ENCODE measurements at regions not wholly inside any gene's neighbourhood (a gene's known extent, or its start where the extent isn't known, plus 50 kb on each side); places are given as distances from the start of the nearest gene placed in this dataset.

- DNase-seq (peak in 4 of 5 donors; percentile 27 to 74 (median 52)), ATAC-seq (peak; percentile 79 to 90 (median 82))
- Histone ChIP-seq H3K9me3 (no peaks in the 10 kb centered on the region), H3K27ac (peak overlapping the region; percentile 43 to 87 (median 77)), H3K27me3 (no peaks in the 10 kb centered on the region), H3K4me1 (peaks cover 0 to 39% (median 19%) of the 10 kb centered on the region in 12 donors), H3K4me3 (no peak overlapping the region), H3K36me3 (no peaks in the 10 kb centered on the region)
- 44 to 67% (median 49%) methylated on average over 15 to 17 of the region's 17 CpGs for WGBS, 4 donors
- intact Hi-C loops (cut with DNase I) = loop anchor here in 5 of 10 donors (5.0 to 10.0 kb wide), 3 partner anchors 146 to 352 kb away; no protein-coding TSS in a partner anchor
- no peak for TF ChIP-seq POLR2A (IDR thresholded peaks at IDR 0.05)
- TF ChIP-seq, protein P1, sequence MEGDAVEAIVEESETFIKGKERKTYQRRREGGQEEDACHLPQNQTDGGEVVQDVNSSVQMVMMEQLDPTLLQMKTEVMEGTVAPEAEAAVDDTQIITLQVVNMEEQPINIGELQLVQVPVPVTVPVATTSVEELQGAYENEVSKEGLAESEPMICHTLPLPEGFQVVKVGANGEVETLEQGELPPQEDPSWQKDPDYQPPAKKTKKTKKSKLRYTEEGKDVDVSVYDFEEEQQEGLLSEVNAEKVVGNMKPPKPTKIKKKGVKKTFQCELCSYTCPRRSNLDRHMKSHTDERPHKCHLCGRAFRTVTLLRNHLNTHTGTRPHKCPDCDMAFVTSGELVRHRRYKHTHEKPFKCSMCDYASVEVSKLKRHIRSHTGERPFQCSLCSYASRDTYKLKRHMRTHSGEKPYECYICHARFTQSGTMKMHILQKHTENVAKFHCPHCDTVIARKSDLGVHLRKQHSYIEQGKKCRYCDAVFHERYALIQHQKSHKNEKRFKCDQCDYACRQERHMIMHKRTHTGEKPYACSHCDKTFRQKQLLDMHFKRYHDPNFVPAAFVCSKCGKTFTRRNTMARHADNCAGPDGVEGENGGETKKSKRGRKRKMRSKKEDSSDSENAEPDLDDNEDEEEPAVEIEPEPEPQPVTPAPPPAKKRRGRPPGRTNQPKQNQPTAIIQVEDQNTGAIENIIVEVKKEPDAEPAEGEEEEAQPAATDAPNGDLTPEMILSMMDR (IDR thresholded peaks at IDR 0.05) = no peak
Measured at GRCh38 chr6:6892744-6893583, 214.8 kb upstream of the RREB1 start.

GRCh38 chr6:6893701-6894100 lies 214.1 kb upstream of the RREB1 start:
- intact Hi-C loops (cut with DNase I) = loop anchor here in 5 of 10 donors (5.0 to 10.0 kb wide), 3 partner anchors 146 to 351 kb away; no protein-coding TSS in a partner anchor

DNA sequence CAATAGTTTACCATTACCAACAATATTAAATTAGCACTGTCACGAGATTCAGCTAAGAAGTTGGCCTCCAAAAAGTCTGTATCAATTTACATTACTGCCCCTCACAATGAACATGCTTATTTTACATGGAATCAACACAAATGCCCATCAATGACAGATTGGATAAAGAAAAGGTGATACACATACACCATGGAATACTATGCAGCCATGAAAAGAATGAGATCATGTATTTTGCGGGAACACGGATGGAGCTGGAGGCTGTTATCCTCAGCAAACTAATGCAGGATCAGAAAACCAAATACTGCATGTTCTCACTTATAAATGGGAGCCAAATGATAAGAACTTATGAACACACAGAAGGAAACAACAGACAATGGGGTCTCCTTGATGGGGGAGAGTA lies 211.8 kb upstream of the RREB1 start:
- no peaks in the 10 kb centered on the region for H3K27me3 ChIP-seq
- intact Hi-C loops (cut with DNase I) = loop anchor here in 2 of 10 donors (10.0 kb wide), 2 partner anchors 161 to 349 kb away; no protein-coding TSS in a partner anchor
- no peak overlapping the region for H3K27ac ChIP-seq
- H3K36me3 ChIP-seq = no peaks in the 10 kb centered on the region
- WGBS, 4 donors = 95 to 100% (median 97%) methylated on average over 3 of the region's 3 CpGs
- no peak for ATAC-seq
- H3K9me3 ChIP-seq = no peaks in the 10 kb centered on the region
- no peak for DNase-seq
- TF ChIP-seq POLR2A (IDR thresholded peaks at IDR 0.05) = no peak
- TF ChIP-seq, protein P1 (IDR thresholded peaks at IDR 0.05) = no peak
- peaks cover 0 to 30% (median 16%) of the 10 kb centered on the region in 12 donors for H3K4me1 ChIP-seq
- H3K4me3 ChIP-seq = no peak overlapping the region

More at GRCh38 chr6:6893701-6894100, 214.1 kb upstream of the RREB1 start:
- H3K4me3 ChIP-seq = no peak overlapping the region
- H3K4me1 ChIP-seq = peaks cover 0 to 39% (median 19%) of the 10 kb centered on the region in 12 donors
- 76 to 86% (median 82%) methylated on average over 19 of the region's 19 CpGs for WGBS, 4 donors
- H3K27me3 ChIP-seq = no peaks in the 10 kb centered on the region
- no peaks in the 10 kb centered on the region for H3K9me3 ChIP-seq
- peak overlapping the region; percentile 43 to 87 (median 77) for H3K27ac ChIP-seq
- TF ChIP-seq POLR2A (IDR thresholded peaks at IDR 0.05) = no peak
- no peak for DNase-seq
- no peaks in the 10 kb centered on the region for H3K36me3 ChIP-seq
- ATAC-seq = no peak

- Histone ChIP-seq H3K9me3 (no peaks in the 10 kb centered on the region), H3K27ac (no peak overlapping the region), H3K4me3 (no peak overlapping the region), H3K27me3 (no peaks in the 10 kb centered on the region), H3K36me3 (no peaks in the 10 kb centered on the region), H3K4me1 (peaks cover 0 to 19% (median 10%) of the 10 kb centered on the region in 12 donors)
- DNase-seq = no peak
- intact Hi-C loops (cut with DNase I) = loop anchor here in 2 of 10 donors (10.0 kb wide), 2 partner anchors 162 to 348 kb away; no protein-coding TSS in a partner anchor
- no peak for ATAC-seq
- TF ChIP-seq POLR2A (IDR thresholded peaks at IDR 0.05) = no peak
- TF ChIP-seq, protein P1 (IDR thresholded peaks at IDR 0.05) = no peak
- WGBS, 4 donors = 79 to 91% (median 85%) methylated on average over 3 of the region's 3 CpGs
Measured at GRCh38 chr6:6897140-6897539, 210.6 kb upstream of the RREB1 start.

All from heart left ventricle (tissue), 16 donors.